ENCODE measurements at regions not wholly inside any gene's neighbourhood (a gene's known extent, or its start where the extent isn't known, plus 50 kb on each side); places are given as distances from the start of the nearest gene placed in this dataset.

DNA sequence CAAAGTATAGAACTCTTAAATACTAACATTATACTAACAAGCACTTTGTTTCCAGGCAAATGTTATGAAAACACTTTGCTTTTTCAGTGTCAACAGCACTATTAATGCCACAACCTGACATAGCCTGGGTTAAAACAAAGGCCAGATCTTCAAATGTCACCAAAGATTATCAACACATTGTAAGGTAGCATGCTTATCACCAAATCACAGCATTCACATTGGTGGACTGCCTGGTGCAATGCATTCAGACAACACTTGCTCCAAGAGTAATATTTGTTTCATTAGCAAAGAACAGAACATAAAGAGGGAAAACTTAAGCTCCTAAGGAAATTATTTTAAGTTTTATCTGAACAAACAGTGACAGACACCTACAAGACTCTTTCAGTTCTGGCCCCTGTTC is 1361.2 kb downstream of the CDH8 start:
- TF ChIP-seq, protein P1, sequence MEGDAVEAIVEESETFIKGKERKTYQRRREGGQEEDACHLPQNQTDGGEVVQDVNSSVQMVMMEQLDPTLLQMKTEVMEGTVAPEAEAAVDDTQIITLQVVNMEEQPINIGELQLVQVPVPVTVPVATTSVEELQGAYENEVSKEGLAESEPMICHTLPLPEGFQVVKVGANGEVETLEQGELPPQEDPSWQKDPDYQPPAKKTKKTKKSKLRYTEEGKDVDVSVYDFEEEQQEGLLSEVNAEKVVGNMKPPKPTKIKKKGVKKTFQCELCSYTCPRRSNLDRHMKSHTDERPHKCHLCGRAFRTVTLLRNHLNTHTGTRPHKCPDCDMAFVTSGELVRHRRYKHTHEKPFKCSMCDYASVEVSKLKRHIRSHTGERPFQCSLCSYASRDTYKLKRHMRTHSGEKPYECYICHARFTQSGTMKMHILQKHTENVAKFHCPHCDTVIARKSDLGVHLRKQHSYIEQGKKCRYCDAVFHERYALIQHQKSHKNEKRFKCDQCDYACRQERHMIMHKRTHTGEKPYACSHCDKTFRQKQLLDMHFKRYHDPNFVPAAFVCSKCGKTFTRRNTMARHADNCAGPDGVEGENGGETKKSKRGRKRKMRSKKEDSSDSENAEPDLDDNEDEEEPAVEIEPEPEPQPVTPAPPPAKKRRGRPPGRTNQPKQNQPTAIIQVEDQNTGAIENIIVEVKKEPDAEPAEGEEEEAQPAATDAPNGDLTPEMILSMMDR (IDR thresholded peaks at IDR 0.05), result no peak
- TF ChIP-seq POLR2A (IDR thresholded peaks at IDR 0.05) (no peak), POLR2AphosphoS5 (IDR thresholded peaks at IDR 0.05) (no peak), EP300 (IDR thresholded peaks at IDR 0.05) (no peak)
